ENCODE measurements at regions not wholly inside any gene's neighbourhood (a gene's known extent, or its start where the extent isn't known, plus 50 kb on each side); places are given as distances from the start of the nearest gene placed in this dataset.

GRCh38 chr5:103340132-103340531 lies 81.6 kb downstream of the MACIR start:
- DNase-seq = no peak

- no peak for DNase-seq
Measured at GRCh38 chr5:103336941-103337340, 78.4 kb downstream of the MACIR start.

GRCh38 chr5:103333376-103333775 lies 74.8 kb downstream of the MACIR start:
- no peak for DNase-seq

GRCh38 chr5:103330875-103331274 lies 72.3 kb downstream of the MACIR start:
- DNase-seq = no peak
